Activated naive CD8-positive, alpha-beta T cell treated with anti-CD3 and anti-CD28 coated beads, Interleukin-2, amount 50 U/mL, for 16 hours (primary cell): ENCODE measurements at regions not wholly inside any gene's neighbourhood (a gene's known extent, or its start where the extent isn't known, plus 50 kb on each side); places are given as distances from the start of the nearest gene placed in this dataset.

Experiments
- DNase-seq: peaks from one replicate; pipeline ENCODE4 v3.0.0-alpha.2; 2020; ENCODE audit warnings: low read depth, low spot score

DNA sequence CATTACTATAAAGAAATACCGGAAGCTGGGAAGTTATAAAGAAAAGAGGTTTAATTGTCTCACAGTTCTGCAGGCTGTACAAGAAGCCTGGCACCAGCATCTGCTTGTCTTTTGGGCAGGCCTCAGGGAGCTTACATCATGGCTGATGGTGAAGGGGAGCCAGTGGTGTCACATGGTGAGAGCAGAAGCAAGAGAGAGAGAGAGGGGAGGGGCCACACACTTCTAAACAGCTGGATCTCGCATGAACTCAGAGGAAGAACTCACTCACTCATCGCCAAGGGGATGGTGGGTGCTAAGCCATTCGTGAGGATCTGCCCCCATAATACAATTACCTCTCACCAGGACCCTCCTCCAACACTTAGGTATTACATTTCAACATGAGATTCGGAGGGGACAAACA lies 51.8 kb upstream of the ANKRD34C start:
- no peak for DNase-seq

DNA sequence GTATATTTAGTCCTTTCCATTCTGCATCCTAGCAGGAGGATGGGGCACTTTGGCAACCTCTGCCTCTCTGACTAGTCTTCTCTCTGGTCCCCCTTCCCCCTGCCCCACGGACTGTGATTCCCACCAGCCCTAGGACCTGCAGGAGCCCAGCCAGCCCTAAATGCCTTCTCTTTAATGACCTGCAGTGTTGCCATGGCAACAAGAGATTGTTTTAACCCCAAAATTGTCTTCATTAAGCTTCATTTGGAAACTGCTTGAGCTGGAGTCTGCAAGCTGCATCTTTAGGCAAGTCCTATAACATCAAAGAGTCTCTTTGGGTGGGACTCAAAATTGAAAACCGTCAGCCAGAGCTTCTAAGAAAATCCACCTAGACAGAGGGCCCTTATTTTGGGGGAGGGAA lies 59.7 kb upstream of the ANKRD34C start:
- no peak for DNase-seq

DNA sequence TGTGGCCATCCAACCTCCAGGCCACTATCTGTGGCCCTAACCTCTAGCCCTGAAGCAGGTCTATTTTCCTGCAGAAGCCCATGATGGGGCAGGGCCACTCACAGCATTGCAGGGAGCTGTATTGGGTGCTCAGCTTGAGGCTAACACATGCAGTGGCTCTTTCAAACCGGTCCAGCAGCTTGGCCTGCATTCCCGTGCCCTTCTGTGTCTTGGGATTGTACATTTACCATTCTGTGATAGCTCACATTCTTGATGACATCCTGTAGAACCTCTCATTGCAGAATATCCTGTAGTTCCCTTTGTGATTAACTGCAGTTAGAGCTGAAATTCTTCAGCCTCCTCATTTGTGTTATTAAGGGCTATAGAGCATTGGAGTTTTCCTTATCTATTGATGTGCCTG lies 60.8 kb upstream of the ANKRD34C start:
- DNase-seq: no peak

DNA sequence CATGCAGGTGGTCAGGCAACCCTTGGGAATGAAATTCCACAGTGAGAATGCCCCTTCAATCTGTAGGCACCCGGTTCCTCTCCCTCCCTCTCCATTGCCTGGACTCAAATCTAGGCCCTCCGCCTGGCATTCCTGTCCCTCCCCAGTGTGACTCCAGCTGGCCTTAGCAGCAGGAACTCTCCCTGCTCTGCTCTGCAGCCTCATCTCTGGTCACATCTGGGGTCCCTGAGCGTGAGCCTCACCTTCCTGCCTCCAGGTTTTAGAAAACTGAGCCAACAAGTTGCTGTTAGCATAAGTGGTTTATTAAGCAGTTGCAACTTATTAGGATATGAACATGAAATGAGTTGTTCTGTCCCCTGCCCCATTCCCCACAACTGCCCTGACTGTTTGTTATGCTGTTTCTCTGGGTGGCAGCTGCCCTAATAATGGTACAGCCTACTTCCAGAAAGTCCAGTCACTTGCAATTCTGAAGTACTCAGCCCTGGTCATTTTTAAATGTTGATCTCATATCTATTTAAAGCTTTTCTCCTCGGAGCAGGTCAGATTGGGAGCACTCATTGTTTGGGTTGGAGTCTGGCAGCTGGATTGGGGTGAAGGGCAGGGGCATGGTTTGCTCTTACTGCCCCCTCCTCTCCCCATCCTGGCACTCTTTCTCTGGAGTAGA lies 63.0 kb upstream of the ANKRD34C start:
- no peak for DNase-seq

DNA sequence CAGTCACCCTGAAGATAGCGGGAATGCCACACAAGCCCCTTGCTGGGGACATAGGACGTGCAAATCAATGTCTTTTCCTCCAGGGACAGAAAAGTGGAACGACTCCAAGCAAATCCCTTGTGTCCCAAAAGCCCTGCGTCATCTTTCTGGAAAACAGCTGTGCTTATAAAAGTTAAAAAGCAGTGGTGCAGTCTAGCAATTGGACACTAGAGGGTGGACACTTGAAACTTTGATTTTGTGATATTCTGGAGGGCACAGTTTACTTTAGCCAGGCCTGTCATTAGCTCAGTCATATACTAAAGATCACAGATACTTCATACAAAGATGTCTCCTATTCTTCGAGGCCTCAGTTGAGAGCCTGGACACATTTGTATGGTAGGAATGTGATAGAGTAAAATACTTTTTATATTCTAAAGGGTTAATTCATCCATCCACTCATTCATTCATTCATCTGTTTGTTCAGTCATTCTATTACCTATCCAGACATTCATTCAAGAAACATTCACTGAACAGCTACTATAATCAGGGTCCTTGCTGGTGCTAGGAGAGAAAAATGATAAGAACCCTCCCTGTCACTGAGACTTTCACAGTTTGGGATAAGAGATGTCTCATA lies 63.8 kb upstream of the ANKRD34C start:
- no peak for DNase-seq

- DNase-seq: no peak
Measured at GRCh38 chr15:79213650-79214049, 68.9 kb upstream of the ANKRD34C start.

- DNase-seq: no peak
Measured at GRCh38 chr15:79212589-79213157, 69.8 kb upstream of the ANKRD34C start.

- no peak for DNase-seq
Measured at GRCh38 chr15:79211481-79211880, 71.0 kb upstream of the ANKRD34C start.

DNA sequence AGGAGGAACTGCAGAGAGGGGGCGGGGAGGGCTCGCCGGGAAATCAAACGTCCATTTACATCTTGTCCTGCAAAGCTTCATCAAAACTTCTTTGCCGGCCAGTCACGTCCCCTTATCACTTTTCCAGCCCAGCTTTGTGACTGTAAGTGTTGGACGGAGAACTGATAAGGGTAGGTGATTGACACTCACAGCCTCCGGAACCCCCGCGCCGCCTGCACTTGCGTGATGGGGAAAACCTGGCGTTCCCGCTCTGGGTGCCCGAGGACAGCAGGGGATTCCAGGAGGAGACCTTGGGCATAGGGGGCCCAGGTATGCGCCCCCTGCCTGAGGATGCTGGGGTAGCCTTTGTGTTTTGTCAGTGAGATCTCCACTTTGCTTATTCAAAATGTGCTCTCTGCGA lies 72.8 kb upstream of the ANKRD34C start:
- DNase-seq: no peak

DNA sequence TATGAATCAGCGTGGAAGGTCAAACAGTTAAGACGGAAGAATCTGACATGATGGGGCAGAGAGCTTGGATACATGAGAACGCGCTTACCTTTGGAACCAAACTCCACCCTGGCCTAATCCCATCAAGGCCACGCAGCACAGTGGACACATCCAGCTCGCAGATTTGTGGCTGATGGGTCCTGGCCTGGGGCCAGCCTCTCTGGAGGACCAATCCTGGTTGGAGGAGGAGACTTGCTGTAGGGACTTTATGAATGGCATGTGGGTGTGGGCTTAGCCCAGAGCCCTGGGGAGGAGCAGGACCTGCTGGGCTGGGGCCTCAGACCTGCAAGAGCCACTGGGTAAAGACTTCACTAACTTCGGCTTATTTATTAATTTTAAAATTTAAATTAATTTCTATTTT lies 73.4 kb upstream of the ANKRD34C start:
- no peak for DNase-seq

- no peak for DNase-seq
Measured at GRCh38 chr15:79208179-79208578, 74.3 kb upstream of the ANKRD34C start.

DNA sequence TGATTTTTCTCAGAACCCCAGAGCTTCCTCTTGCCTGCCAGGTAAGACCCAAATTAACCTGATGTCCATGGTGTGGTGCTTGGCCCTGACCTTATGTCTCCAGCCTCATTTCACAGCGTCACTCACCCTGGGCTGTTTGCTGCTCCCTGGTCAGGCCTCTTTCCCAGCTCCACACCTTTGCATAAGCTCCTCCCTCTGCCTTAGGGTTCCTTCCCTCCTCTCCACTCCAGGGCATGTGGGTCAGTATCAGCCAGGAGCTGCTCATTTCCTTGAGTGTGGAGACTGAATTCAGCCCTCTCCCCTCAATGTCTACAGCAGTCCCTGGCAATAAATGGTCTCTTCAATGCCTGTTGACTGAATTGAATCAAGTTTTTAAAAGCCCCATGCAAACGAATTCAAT lies 75.6 kb upstream of the ANKRD34C start:
- DNase-seq: no peak

DNA sequence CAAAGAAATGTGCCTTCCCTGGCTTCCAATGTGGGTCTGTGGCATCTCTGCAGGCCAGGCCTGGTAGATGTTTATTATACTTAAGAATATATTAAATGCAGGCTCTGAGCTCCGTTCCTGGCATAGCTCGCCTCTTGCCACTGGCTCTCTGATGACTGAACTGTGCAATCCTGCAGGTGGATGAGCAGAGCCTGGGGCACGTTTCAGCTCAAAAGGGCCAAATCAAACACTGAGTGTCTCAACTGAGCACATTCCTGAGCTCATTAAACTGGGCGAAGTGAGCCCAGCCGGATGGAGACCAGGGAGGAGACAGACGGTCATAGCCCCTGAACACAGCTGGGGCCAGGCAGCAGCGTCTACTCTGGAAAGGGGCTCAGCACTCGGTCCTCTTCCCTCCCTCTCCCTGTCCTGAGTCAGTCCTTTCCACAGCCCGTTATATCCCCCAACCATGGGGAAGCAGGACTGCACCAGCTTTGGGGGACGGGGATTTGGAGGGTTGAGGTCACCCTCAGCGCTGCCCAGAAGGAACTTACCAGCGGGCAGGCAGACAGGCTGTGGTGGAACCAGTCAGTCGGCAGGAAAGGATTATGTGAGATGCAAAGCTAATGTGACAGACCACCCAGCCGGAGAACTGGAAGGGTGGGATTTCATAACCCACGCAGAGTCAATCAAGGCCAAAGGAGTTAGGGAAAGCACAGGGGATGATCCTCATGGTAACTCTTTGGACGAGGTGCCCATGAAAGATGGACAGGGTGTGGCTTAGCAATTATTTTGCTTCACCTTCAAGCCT lies 77.4 kb upstream of the ANKRD34C start:
- DNase-seq: no peak

- no peak for DNase-seq
Measured at GRCh38 chr15:79198461-79198860, 84.1 kb upstream of the ANKRD34C start.

- DNase-seq: no peak
Measured at GRCh38 chr15:79197285-79197684, 85.2 kb upstream of the ANKRD34C start.

- DNase-seq: no peak
Measured at GRCh38 chr15:79195802-79196201, 86.7 kb upstream of the ANKRD34C start.

GRCh38 chr15:79195239-79195638 lies 87.3 kb upstream of the ANKRD34C start:
- DNase-seq: no peak

GRCh38 chr15:79194386-79194785 lies 88.1 kb upstream of the ANKRD34C start:
- no peak for DNase-seq

DNA sequence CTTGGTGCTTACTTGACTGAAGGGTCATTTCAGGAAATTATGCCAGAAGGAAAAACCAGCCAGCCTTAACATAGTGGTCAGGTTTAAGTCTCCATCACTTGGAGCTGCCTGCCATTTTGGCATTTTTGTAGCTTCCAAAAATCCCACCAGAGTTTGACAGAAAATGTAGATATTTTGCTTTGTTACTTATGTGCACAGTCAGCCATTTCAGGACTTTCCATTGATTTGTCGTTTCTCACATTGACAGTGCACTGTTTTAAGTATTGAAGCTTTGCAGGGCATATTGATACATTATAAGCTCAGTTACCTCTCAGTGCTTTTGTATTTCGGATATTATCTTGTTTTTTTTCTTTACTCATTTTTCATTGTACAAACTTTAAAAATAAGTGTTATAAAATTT lies 89.0 kb upstream of the ANKRD34C start:
- DNase-seq: no peak

DNA sequence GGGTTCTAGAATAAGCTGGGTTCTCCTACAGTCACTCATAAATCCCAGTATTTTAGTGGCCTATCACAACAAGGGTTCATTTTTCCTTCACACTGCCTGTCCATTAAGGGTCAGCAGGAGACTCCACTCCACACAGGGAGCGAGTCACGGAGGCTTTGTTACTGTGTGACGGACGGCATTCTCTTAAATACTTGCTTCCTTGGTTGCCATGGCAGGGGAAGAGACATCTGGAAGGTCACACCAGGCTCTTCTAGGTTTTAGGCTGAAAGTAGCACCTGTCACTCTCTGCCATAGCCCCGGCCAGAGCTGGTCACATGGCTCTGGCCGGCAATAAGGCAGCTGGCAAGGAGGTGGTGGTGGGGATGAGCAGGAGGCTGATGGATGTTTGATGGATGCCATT lies 89.4 kb upstream of the ANKRD34C start:
- no peak for DNase-seq

DNA sequence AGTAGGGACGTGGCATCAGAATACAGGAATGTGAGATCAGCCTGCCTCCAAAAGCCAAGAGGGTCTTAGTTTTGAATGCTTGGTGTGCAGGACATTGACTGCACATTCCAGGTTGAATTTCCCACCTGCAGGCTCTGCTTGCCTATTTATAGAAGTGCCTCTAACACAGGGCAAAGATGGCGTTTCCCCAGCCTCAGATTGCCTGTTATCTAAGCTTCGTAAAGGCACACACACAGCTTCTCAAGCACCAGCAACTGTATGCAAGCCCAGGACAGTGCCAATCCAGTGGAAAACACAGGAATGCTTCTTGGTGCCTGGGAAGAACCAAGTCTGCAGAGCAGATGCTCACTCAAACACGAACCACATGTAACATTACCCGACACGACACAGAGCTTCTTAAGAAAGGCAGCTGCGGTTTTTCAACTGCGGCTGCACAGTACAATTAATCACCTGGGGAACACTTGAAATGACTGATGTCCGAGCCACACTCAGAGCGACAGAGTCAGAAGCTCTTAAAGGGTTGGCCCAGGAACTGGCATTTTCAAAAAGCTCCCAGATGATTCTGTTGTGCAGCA lies 90.0 kb upstream of the ANKRD34C start:
- DNase-seq: no peak

GRCh38 chr15:79190093-79190492 lies 92.4 kb upstream of the ANKRD34C start:
- no peak for DNase-seq
